C4-2B (cell line): ENCODE measurements at regions not wholly inside any gene's neighbourhood (a gene's known extent, or its start where the extent isn't known, plus 50 kb on each side); places are given as distances from the start of the nearest gene placed in this dataset.

Experiments used
- ZFX ChIP-seq: fragments of 450-650 bp; IDR thresholded peaks from 2 replicates; pipeline ENCODE4 v1.6.1; 2017
- TF ChIP-seq, protein P1 (sequence below): fragments of 450-650 bp; conservative IDR thresholded peaks from 2 replicates; pipeline ENCODE4 v1.5.1; 2017; ENCODE audit warnings: mild to moderate bottlenecking

DNA sequence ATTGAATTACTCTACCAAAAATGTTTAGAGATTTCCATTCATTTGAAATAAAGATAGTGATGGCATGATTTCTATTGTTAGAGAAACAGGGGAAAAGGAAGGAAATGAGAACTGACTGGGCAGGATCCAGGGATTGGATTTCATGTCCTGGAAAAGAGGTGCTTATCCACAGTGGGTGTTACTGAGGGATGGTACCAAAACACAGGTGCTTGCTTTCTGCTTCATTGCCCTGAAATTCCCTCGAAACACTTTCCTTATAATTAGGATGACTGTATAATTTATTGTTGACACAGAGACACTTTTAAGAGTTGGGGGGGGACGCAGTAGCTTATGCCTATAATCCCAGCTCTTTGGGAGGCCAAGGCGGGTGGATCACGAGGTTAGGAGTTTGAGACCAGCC, 185.0 kb upstream of the KCNK2 start:
- TF ChIP-seq, protein P1, sequence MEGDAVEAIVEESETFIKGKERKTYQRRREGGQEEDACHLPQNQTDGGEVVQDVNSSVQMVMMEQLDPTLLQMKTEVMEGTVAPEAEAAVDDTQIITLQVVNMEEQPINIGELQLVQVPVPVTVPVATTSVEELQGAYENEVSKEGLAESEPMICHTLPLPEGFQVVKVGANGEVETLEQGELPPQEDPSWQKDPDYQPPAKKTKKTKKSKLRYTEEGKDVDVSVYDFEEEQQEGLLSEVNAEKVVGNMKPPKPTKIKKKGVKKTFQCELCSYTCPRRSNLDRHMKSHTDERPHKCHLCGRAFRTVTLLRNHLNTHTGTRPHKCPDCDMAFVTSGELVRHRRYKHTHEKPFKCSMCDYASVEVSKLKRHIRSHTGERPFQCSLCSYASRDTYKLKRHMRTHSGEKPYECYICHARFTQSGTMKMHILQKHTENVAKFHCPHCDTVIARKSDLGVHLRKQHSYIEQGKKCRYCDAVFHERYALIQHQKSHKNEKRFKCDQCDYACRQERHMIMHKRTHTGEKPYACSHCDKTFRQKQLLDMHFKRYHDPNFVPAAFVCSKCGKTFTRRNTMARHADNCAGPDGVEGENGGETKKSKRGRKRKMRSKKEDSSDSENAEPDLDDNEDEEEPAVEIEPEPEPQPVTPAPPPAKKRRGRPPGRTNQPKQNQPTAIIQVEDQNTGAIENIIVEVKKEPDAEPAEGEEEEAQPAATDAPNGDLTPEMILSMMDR: no peak
- no peak for TF ChIP-seq ZFX
